ENCODE measurements at regions not wholly inside any gene's neighbourhood (a gene's known extent, or its start where the extent isn't known, plus 50 kb on each side); places are given as distances from the start of the nearest gene placed in this dataset.

- no peaks in the 10 kb centered on the region for H3K36me3 Mint-ChIP-seq
- H3K9me3 Mint-ChIP-seq (ENCODE audit: low read depth), result no peaks in the 10 kb centered on the region
- no peak overlapping the region for H3K27ac Mint-ChIP-seq
- H3K4me1 Mint-ChIP-seq, result peaks cover 3% of the 10 kb centered on the region
- no peak for DNase-seq
- no peak for ATAC-seq
- H3K27me3 Mint-ChIP-seq, result peaks cover 24% of the 10 kb centered on the region
- H3K4me3 Mint-ChIP-seq, result no peak overlapping the region
- CTCF ChIA-PET, result no interaction called here
Measured at GRCh38 chr17:79180358-79181005, 105.9 kb downstream of the ENGASE start.

GRCh38 chr17:79179334-79179733 is 104.7 kb downstream of the ENGASE start:
- CTCF ChIA-PET, result no interaction called here
- Mint-ChIP-seq H3K4me3 (no peak overlapping the region), H3K27ac (no peak overlapping the region), H3K27me3 (peaks cover 16% of the 10 kb centered on the region), H3K9me3 (ENCODE audit: low read depth) (no peaks in the 10 kb centered on the region), H3K36me3 (no peaks in the 10 kb centered on the region), H3K4me1 (peaks cover 3% of the 10 kb centered on the region)
- ATAC-seq (no peak), DNase-seq (no peak)

GRCh38 chr17:79177877-79178276 is 103.3 kb downstream of the ENGASE start:
- H3K4me3 Mint-ChIP-seq, result no peak overlapping the region
- DNase-seq (no peak), ATAC-seq (no peak)
- H3K9me3 Mint-ChIP-seq (ENCODE audit: low read depth), result no peaks in the 10 kb centered on the region
- H3K27me3 Mint-ChIP-seq, result peaks cover 10% of the 10 kb centered on the region
- no peaks in the 10 kb centered on the region for H3K4me1 Mint-ChIP-seq
- CTCF ChIA-PET, result no interaction called here
- no peak overlapping the region for H3K27ac Mint-ChIP-seq
- no peaks in the 10 kb centered on the region for H3K36me3 Mint-ChIP-seq

- ATAC-seq (no peak), DNase-seq (no peak)
- CTCF ChIA-PET, result interaction anchor here (1.8 kb wide), 1 partner anchor 216 kb away, joined by 7 read pairs; no protein-coding TSS in a partner anchor
- Mint-ChIP-seq H3K27ac (no peak overlapping the region), H3K27me3 (peaks cover 8% of the 10 kb centered on the region), H3K9me3 (ENCODE audit: low read depth) (no peaks in the 10 kb centered on the region), H3K36me3 (no peaks in the 10 kb centered on the region), H3K4me1 (no peaks in the 10 kb centered on the region), H3K4me3 (no peak overlapping the region)
Measured at GRCh38 chr17:79176792-79177601, 102.4 kb downstream of the ENGASE start.

DNA sequence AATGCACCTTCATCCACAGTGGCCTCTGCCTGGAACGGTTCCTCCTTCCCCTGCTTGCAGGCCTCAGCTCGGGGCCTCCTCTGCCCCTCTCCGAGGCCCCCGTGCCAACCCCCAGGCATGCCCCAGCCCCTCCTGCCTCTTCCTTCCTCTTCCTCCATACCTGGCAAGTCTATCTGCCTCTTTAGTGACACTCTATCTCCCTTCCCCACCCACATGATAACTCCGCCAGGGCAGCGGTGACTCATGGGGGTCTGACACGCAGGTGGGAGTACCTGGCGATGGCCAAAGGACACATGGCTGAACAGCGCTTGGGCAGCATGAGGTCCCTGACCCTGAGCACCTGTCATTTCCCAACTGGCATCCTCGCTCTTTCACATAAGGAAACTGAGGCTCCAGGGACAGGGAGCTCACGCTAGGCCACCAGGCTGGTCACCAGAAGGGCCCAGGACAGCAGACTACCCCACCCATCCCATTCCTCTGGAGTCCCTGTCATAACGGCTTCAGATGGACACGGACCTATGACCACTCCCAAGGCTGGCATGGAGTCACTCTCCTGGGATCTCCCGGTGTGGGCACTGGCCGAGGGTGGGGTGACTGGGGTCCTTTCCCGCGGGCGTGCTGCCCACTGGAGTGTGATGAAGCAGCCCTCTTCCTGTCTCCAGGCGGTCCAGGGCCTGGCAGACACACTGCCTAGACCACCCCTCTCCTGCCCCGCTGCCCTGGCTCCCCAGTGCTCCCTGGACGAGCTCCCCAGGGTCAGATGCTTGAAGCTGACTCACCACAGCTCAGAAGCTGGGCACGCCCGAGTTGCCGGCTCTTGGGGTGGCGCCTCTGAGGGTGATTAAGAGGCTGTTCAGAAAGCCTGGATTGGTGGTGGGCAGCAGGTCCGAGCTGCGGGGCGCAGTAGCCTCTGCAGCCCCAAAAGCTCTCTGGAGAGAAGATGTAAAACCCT is 100.6 kb downstream of the ENGASE start:
- no peaks in the 10 kb centered on the region for H3K27me3 Mint-ChIP-seq

DNA sequence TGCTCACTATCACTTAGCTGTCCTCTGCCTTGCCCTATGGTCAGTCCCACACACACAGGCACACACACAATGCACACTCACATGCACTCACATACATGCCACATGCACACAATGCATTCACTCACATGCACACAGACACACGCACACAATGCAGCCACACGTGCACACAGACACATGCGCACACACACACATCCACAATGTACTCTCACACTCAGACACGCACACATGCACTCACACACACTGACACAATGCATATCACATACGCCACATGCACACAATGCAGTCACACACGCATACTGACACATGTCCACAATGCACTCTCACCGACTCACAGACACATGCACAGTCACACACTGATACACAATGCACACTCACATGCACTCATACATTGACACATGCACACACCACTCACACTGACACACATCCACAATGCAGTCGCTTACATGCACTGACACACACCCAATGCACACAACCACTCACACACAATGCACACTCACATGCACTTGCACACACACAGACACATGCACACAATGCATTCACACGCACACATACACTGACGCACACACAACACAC is 99.7 kb downstream of the ENGASE start:
- ATAC-seq, result no peak
- H3K4me1 Mint-ChIP-seq, result no peaks in the 10 kb centered on the region
- no peak overlapping the region for H3K4me3 Mint-ChIP-seq
- H3K27ac Mint-ChIP-seq, result no peak overlapping the region
- H3K9me3 Mint-ChIP-seq (ENCODE audit: low read depth), result no peaks in the 10 kb centered on the region
- CTCF ChIA-PET, result interaction anchor here (0.9 kb wide), 1 partner anchor 217 kb away, joined by 3 read pairs; no protein-coding TSS in a partner anchor
- H3K36me3 Mint-ChIP-seq, result no peaks in the 10 kb centered on the region
- DNase-seq, result no peak
- H3K27me3 Mint-ChIP-seq, result no peaks in the 10 kb centered on the region

More for the DNA sequence above, 100.6 kb downstream of the ENGASE start:
- Mint-ChIP-seq H3K36me3 (no peaks in the 10 kb centered on the region), H3K4me1 (no peaks in the 10 kb centered on the region), H3K9me3 (ENCODE audit: low read depth) (no peaks in the 10 kb centered on the region), H3K27ac (no peak overlapping the region), H3K4me3 (no peak overlapping the region)
- CTCF ChIA-PET, result interaction anchor here (1.8 kb wide), 1 partner anchor 218 kb away, joined by 7 read pairs; no protein-coding TSS in a partner anchor
- no peak for ATAC-seq
- DNase-seq, result no peak

- no peak for ATAC-seq
- DNase-seq, result no peak
- Mint-ChIP-seq H3K4me1 (no peaks in the 10 kb centered on the region), H3K36me3 (no peaks in the 10 kb centered on the region), H3K27ac (no peak overlapping the region), H3K4me3 (no peak overlapping the region), H3K9me3 (ENCODE audit: low read depth) (no peaks in the 10 kb centered on the region), H3K27me3 (no peaks in the 10 kb centered on the region)
- CTCF ChIA-PET, result no interaction called here
Measured at GRCh38 chr17:79171188-79171587, 96.6 kb downstream of the ENGASE start.

GRCh38 chr17:79169861-79170260 is 95.2 kb downstream of the ENGASE start:
- ATAC-seq (no peak), DNase-seq (no peak)
- no peaks in the 10 kb centered on the region for H3K36me3 Mint-ChIP-seq
- no peaks in the 10 kb centered on the region for H3K4me1 Mint-ChIP-seq
- no peaks in the 10 kb centered on the region for H3K27me3 Mint-ChIP-seq
- CTCF ChIA-PET, result no interaction called here
- no peak overlapping the region for H3K4me3 Mint-ChIP-seq
- H3K9me3 Mint-ChIP-seq (ENCODE audit: low read depth), result no peaks in the 10 kb centered on the region
- H3K27ac Mint-ChIP-seq, result no peak overlapping the region

GRCh38 chr17:79169366-79169765 is 94.7 kb downstream of the ENGASE start:
- no peak overlapping the region for H3K27ac Mint-ChIP-seq
- ATAC-seq, result no peak
- no peak overlapping the region for H3K4me3 Mint-ChIP-seq
- no peaks in the 10 kb centered on the region for H3K4me1 Mint-ChIP-seq
- CTCF ChIA-PET, result no interaction called here
- H3K9me3 Mint-ChIP-seq (ENCODE audit: low read depth), result no peaks in the 10 kb centered on the region
- H3K36me3 Mint-ChIP-seq, result no peaks in the 10 kb centered on the region
- no peak for DNase-seq
- H3K27me3 Mint-ChIP-seq, result no peaks in the 10 kb centered on the region

GRCh38 chr17:79168486-79169055 is 93.9 kb downstream of the ENGASE start:
- no peak overlapping the region for H3K4me3 Mint-ChIP-seq
- no peaks in the 10 kb centered on the region for H3K4me1 Mint-ChIP-seq
- no peaks in the 10 kb centered on the region for H3K9me3 Mint-ChIP-seq (ENCODE audit: low read depth)
- CTCF ChIA-PET, result no interaction called here
- DNase-seq (no peak), ATAC-seq (no peak)
- no peaks in the 10 kb centered on the region for H3K27me3 Mint-ChIP-seq
- H3K27ac Mint-ChIP-seq, result no peak overlapping the region
- no peaks in the 10 kb centered on the region for H3K36me3 Mint-ChIP-seq

- H3K36me3 Mint-ChIP-seq, result no peaks in the 10 kb centered on the region
- ATAC-seq (no peak), DNase-seq (no peak)
- CTCF ChIA-PET, result no interaction called here
- no peak overlapping the region for H3K27ac Mint-ChIP-seq
- H3K4me3 Mint-ChIP-seq, result no peak overlapping the region
- H3K27me3 Mint-ChIP-seq, result no peaks in the 10 kb centered on the region
- no peaks in the 10 kb centered on the region for H3K4me1 Mint-ChIP-seq
- H3K9me3 Mint-ChIP-seq (ENCODE audit: low read depth), result no peaks in the 10 kb centered on the region
Measured at GRCh38 chr17:79167486-79167885, 92.9 kb downstream of the ENGASE start.

GRCh38 chr17:79165756-79166473 is 91.3 kb downstream of the ENGASE start:
- Mint-ChIP-seq H3K4me3 (no peak overlapping the region), H3K4me1 (peaks cover 6% of the 10 kb centered on the region), H3K9me3 (ENCODE audit: low read depth) (no peaks in the 10 kb centered on the region), H3K27ac (no peak overlapping the region), H3K27me3 (no peaks in the 10 kb centered on the region), H3K36me3 (no peaks in the 10 kb centered on the region)
- DNase-seq (no peak), ATAC-seq (no peak)
- CTCF ChIA-PET, result no interaction called here
